T-helper 2 cell (primary cell): ENCODE measurements at regions not wholly inside any gene's neighbourhood (a gene's known extent, or its start where the extent isn't known, plus 50 kb on each side); places are given as distances from the start of the nearest gene placed in this dataset.

ENCODE experiments used
- DNase-seq, 5 experiments: peaks; one replicate each; pipeline versions ENCODE4 v3.0.0 to v3.0.0-alpha.2; 2012 to 2022

DNA sequence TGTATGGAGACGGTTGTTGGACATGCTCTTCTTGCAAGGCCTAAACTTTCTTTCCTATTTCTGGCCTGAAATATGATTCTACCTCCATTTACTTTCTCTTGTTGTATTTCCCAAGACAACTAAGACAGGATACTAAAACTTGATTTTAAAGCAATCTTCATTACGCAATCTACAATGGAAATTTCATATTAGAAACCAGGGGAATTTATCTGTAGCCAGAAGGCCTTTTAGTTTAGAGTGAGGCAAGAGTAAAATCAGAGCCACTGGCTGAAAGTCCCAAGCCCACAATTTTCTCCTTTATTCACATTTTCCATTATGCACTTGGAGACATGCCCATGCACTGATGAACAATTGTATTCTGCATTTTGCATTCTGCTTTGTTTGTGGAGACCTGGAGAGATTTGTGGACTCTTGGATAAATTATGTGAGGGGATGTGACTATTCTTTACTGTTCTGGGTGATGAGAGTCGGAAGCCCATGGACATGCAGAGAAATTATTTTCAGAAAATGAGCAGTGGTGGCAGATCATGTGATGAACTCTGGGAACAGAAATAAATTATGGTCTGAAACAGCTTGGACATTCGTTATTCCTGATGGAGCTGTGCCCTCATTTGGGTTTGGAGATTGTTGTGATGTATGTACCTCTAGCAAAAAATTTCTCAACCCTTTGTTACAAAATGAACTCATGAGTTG is 336.8 kb downstream of the SEC16B start:
- DNase-seq = no peak

DNA sequence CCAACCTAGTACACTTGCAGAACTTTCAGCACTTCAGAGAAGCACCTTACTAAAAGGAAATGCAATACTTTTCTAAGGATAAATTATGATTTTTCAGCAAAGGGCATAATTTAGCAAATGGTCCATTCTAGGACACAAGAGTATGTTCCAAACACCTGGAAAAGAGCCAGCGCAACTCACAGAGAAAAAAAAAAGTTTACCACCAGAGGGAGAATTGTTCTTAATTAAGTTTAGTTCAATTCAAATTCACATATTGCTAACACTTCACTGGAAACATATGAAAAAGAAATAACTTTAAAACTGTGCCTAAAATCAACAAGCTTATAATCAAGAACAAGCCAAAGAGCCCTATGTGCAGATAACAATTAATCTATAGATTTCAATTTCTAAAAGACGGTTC is 338.1 kb downstream of the SEC16B start:
- no peak for DNase-seq

DNA sequence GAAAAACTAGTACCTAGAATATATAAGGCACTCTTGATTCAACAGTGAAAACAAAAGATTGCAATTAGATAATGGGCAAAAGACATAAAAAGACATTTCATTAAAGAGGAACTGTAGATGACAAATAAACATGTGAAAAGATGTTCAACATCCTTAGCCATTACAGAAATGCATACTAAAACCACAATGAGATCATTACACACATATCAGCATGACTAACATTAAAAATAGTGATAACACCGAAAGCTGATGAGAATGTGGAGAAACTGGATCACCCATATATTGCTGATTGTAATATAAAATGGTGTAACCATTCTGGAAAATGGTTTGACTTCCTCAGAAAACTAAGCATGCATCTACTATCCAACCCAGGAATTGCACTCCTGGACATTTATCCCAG is 340.3 kb downstream of the SEC16B start:
- DNase-seq = no peak

DNA sequence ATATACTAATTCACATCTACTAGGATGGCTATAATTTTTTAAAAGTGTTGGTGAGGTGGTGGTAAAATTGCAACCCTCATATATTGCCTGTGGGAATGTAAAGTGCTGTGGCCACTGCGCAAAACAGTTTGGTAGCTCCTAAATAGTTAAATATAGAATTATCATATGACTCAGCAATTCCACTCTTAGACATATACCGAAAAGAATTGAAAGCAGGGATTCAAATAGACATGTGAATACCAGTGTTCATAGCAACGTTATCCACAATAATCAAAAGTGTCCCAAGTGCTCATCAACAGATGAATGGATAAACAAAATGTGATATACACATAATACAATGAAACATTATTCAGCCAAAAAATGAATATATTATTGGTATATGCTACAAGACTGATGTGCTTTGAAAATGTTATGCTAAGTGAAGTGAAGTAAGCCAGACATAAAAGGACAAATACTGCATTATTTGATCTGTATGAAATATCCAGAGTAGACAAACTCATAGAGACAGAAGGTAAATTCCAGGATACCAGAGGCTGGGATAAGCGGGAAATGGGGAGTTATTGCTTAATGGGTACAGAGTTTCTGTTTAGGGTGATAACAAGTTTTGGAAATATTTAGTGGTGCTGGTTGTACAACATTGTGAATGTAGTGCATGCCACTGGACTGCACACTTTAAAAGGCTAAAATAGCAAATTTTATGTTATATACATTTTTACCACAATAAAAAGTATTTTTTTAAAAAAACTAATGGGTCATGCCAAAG is 342.5 kb downstream of the SEC16B start:
- no peak for DNase-seq

DNA sequence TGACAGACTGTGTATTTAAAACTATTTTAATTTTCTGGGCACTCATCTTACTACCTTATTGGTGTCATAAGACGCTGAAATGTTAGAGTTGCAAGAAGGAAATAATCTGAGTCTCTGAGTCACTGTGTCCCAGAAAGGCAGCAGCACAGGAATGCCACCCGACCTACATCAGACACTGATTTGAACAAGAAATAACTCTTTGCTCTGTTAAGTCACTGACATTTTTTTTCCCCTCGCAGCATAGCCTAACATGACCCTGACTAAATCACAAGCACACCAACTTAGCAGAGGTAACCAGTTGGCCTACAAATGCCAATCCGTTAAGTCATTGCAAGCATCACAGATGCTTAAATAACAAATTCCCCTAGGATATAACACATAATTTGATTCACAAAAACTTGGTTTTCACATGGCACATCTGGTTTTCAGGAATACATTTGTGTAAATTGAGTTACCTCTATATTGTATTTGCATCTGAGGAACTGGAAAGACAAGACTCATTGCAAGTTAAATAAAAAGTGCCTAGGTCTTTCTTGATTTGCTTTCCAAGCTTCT is 349.1 kb downstream of the SEC16B start:
- DNase-seq = no peak

DNA sequence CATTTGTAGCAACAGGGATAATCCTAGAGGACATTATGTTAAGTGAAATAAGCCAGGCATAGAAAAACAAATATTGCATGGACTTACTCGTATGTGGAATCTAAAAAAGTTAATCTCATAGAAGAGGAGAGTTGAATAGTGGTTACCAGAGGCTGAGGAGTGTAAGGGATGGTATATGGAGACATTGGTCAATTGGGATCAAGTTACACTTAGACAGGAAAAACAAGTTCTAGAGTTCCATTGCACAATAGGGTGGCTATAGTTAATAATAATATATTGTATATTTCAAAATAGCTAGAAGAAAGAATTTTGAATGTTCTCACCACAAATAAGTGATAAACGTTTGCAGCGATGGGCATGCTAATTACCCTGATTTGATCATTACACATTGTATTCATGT is 354.6 kb downstream of the SEC16B start:
- DNase-seq = no peak

DNA sequence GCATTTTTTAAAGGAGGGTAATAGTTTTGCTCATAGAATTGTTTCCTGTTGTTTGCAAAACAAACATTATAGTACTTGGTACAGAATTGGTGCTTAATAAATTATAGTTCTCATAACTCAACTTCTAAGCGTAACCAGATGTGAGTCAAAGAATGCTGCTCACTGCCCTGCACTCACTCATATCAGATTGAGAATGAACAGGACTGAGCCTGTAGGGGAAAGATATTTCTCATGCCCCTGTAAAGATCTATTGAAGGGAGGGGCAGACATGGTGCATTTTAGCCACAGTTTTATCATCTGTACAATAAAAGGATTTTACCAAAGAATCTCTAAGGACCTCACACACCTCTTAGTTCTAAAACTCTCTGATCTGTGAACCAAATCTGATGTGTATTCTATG is 358.5 kb downstream of the SEC16B start:
- no peak for DNase-seq

DNA sequence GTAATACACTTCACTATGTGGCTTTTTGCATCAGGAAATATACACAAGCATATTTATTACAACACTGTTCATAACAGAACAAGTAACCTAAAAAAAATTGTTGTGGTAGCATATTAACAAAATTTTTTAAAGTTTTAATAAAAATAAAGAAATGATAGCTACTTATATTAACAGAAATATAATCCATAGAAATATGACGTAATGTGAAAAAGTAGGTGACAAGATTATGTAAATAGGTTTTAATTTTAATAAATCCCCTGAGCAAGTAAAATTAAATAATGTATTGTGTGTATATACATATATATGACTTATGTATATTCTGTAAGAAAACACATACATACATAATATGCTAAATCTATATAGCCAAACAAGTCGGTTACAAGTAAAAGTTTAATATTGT is 359.9 kb downstream of the SEC16B start:
- DNase-seq = no peak

DNA sequence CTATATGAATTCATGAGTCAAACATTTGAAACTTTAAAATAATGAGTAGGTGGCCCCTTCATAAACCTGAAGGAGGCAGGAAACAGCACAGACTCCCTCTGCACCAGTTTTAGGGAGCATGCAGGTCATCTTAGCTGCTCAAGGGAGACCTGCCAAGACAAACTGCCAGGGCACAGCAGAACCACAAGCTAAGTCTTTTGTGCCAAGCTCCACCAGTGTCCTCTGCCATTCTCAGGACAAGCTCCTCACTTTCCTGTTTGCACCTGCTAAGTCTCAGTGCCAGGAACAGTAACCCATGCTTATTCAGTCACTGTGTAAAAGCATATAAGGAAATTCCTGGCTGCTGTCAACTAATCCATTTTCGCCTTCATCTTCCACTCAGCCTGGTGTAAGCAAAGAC is 368.9 kb downstream of the SEC16B start:
- DNase-seq = no peak

DNA sequence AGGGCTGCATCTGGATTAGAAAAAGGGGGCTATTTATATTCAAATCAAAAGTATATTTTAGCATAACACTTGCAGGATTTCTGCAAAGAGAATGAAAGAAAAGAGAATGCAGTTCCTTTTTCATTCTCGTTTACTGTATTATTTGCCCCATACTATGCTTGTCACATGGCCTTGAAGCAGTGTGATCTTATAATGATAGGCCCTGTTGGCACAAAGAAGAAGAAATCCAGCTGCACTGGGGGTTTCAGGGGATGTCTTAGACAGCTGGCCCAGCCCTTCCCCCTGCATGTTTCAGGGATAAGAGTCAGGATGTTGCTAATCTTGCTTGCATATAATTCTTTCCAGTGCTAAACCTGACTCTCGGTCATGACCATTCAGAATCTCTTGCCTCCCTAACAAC is 369.5 kb downstream of the SEC16B start:
- DNase-seq = no peak

DNA sequence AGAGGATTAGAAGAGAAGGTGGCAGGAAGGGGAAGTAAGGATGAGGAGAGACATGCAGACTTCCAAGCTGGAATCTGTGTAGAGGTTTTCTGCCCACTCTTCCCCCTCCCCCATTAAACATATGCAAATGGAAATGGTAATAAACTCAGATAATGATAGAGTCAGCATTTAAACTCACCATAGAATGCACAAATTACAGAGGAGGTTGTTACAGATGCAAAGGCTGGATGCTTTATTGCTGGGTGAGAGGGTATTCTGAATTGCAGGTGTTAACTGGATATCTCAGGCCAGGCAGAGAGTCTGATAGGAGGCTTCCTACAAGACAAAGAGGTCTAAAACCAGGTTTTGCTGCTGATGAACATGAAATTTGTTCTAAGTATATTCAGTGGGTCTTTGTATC is 372.5 kb downstream of the SEC16B start:
- DNase-seq = no peak

DNA sequence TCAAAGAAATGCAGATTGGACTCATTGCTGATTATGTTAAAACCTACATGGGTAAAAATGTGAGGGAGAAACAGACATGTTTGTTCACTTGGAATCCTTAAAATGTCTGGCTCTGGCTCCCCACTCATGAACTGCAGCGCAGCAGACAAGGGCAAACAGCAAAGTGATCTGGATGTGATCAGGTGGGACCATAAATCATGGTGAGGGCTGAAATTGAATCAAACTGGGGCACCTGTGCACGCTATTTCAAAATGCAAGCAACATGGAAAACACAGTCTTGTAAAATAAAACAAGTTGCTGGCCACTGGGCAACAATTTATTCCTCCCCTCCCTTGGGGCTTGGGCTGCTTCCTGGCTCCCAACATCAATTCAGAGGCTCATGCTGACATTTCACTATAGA is 373.4 kb downstream of the SEC16B start:
- DNase-seq = no peak

DNA sequence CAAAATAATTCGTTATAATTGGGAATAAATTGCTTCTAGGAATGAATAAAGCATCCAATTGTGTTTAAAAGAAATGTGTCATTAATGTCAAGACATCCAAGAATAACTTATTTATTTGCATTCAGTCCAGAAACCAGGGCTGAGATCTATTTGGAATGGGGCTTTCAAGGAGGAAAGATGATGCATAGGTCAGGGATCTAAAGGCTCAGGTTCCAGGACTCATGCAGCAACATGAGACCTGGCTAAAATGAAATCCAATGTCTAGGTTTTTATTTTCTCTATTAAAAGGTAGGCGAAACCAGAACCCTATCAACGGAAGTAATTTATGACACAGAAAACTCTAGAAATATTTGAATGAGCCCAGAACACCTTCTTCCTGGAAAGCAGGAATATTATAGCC is 376.8 kb downstream of the SEC16B start:
- DNase-seq = no peak

DNA sequence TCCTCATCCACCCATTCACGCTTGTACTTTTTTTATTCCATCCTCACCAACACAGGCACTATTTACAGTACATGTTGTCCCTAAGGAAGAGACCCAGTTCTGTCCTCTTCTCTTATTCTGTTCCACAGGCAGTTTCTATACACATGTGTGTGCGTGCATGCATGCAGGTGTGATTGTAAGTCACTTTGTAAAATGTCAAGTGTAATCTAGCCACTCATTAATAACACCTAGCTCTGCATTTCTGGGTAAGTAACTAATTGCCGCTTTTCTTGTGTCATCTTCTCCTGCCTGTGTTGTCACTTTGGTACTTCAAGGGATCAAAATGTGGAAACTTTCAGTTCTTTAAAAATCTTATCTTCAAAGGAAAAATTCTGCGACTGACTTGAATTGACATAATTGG is 377.2 kb downstream of the SEC16B start:
- no peak for DNase-seq

DNA sequence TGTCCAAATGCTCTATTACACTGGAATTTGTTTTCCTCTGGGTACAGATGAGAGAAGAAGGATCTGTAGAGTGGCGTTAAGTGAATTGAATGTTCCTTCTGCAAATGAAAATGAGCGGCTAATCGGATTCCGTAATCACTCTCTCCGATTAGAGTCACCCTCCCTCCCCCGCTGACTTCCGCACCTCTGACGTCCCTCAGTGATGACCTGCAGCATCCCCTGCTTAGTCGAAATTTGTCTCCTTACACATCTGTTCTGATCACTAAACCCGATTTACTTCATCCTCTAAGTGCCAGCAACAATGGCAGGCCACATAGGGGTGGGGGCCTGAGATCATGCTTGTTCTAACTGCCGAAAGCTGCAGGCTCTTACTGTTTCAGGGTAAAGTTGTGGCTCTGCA is 378.7 kb downstream of the SEC16B start:
- no peak for DNase-seq

DNA sequence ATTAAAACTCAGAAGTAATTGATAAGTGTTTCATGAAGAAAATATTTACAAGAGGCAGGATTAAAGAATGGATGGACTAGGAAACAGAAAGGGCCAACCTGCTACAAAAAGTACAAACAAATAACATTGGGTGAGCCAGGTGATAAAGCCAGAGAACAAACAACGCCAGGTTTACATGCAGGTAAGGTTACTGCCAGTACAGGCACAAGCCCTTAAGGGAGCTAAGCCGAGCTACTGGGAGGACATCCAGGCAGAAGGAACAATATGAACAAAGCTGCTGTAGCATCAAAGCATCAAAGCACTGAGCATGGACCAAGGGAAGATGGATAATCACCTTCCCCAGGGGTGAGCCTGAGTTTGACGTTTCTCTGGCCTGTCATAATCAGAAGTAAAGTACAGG is 380.7 kb downstream of the SEC16B start:
- no peak for DNase-seq

DNA sequence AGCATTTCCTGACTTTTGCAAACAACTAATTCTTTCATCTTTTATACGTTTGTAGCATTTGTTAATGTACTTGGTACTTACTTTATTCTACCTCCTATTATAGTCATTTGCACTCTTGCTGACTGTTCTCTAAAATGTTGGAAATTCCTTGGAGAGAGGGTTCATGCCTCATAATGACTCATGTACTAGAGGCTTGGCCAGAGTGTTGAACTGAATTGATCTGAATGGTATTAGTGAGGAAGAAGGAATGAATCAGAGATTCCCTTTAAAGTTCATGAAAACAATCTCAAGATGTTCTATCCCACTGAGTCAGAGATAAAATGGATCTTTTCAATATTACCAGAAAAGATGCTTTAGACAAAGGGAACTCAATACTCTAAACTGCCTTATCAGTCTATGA is 383.4 kb downstream of the SEC16B start:
- no peak for DNase-seq

DNA sequence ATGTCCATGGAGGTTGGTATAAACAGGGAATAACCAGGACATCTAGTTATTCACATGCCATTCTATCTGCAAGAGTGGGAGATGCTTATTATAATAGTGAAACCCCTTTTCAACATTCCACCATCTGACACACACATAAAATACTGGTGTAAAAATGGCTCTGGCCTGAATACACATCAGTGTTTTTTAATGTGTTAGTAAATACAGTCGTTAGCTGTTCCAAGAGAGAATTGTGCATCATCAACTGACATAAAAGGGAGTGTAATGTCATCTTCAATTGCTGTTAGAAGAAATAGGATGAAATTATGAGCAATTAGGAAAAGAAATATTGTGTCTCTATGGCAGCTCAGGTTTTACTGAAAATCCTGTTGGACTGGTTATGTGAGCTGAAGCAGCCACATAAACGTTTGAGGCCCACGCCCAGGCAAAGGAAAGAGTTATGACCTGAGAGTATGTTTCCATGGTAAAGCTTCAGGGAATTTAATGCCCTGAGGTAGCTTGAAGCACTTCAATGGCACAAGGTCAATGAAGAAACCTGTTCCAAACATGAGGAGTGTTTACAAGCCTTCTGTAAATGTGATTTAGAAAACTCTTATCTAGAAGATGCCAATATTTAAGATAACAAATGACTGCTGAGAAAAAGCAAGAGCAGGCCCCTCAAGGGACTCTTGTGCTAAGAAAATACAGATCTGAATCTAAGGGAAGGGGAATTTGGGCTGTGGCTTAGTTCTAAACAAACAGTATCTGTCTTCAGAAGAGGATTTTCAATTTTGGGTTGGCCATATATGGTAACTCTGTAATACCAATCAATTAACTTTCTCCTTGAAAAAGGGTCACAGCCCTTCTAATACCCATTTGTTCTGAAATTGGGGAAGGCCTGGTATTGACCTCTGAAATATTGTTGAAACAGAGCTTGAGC is 384.3 kb downstream of the SEC16B start:
- no peak for DNase-seq

DNA sequence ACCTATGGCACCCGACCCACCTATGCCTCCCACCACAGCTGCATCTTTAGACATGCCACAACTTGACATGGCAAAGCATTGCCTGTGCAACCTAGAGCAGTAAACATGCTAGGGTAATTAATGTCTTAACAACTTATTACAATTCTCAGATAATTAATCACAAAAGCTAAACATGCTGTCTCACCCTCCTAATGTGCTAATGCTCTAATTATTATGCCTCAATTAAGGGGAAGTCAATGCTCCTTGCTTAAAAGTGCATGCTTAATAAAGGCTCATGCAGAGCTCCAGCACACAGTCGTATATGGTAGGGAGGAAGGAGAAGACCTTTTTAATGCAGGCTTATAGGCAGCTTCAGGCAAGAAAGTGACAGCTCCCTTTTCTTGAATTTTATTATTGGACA is 396.0 kb downstream of the SEC16B start:
- DNase-seq = no peak

DNA sequence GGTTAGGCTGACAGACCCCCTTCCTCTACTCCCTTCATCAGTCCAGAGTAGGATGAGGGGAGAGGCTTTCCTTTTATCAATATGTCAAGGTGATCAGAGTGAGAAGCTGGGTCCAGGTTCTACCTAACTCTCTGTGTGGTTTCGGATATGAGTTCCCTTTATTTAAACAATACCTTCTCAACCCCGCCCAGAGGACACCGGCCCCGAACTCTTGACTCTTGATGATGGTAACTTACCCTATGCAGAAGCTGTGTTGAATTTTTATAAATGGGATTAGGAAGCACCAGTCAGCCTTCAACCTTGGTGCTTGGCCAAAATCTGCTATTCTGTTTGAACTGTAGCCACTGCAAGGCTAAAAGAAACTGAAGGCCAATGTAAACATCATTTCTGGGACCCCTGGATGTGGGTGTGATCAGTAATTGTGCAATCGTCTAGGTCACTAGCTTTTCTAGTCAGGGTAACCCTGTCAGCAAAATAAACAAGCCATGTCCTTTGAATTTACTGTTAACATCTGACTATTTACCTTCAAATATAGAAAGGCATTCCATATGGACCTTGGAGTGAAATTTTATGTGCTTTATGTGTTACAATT is 398.3 kb downstream of the SEC16B start:
- DNase-seq = no peak

DNA sequence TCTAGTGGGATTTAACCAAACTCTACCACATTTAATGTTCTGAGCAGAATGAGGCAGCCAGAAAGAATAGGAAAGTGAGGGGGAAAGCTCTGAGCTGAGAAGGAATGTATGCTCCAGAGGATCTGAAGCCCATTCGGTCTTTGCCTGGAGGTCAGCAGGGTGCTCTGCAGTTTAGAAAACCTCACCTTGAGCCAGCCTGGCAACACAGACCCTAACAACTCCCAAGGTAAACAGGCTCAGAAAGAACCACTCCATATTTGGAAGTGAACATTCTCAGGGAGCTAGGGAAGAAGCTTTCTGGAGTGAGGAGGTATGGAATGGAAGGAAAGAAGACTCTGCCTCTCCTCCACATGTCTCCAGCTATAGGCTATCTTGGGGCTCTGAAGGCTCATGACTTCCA is 398.8 kb downstream of the SEC16B start:
- DNase-seq = no peak

DNA sequence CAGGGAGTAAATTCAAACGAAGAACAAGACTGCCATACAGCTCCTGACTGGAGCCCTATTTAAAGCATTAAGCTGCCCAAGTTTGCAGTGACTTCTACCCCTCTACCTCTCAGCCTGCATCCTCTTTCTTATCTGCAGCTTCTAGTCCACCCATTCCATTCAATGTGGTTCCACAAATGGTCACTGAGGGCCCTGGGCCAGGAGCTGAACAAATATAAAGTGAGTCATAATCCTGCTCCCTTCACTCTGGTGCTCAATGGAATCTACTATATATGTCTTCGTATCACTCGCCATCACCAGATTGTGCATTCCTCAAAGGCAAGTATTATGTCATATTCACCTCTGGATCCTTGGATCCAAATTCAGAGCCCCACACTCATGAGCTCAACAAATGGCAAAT is 398.7 kb downstream of the BRINP2 start:
- DNase-seq = no peak

DNA sequence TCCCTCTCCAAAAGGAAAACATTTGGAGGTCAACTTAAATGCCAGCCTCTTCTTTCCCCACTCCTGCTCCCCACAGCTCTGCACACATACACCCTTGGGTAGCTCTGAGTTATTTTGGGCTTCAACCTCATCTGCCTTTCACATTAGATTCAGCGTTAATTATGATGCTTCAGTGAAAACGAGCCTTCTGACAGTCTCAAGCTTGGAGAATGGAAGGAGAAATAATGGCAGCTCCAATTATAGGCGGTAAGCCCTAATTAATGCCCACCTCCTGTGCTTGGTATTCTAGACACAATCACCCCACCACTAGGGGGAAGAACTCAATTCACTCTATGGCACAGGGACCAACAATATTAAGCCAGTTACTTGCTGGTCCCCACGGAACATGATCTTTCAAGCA is 397.9 kb downstream of the BRINP2 start:
- no peak for DNase-seq
